T-helper 1 cell treated with Interleukin-12 subunit alpha and Interleukin-12 subunit beta and Interleukin-4 antibody, amounts not matched to agents 30 ng/mL and 1 ng/mL, for 36 hours (primary cell): ENCODE measurements at regions not wholly inside any gene's neighbourhood (a gene's known extent, or its start where the extent isn't known, plus 50 kb on each side); places are given as distances from the start of the nearest gene placed in this dataset.
"Not testable (repeated sequence)": the region's sequence is repeated elsewhere in the genome, so short reads cannot be mapped to it uniquely, and the experiment has no call there.

Experiments used
- intact Hi-C: fragments of 100-400 bp; cut with micrococcal nuclease; formaldehyde crosslinking; loops from one replicate; pipeline ENCODE4 v1.15.1; 2024

- intact Hi-C loops: no loop called here
Measured at GRCh38 chr3:66629150-66629981, 128.5 kb upstream of the LRIG1 start.

- intact Hi-C loops: no loop called here
Measured at GRCh38 chr3:66629982-66630368, 129.2 kb upstream of the LRIG1 start.

- intact Hi-C loops: no loop called here
Measured at GRCh38 chr3:66633402-66634381, 132.9 kb upstream of the LRIG1 start.

GRCh38 chr3:66638717-66639116 lies 137.9 kb upstream of the LRIG1 start:
- intact Hi-C loops: loop anchor here (5.0 kb wide), 1 partner anchor 221 kb away; no protein-coding TSS in a partner anchor

GRCh38 chr3:66639809-66640356 lies 139.1 kb upstream of the LRIG1 start:
- intact Hi-C loops: loop anchor here (5.0 kb wide), 1 partner anchor 223 kb away; no protein-coding TSS in a partner anchor

- intact Hi-C loops: no loop called here
Measured at GRCh38 chr3:66642019-66642418, 141.2 kb upstream of the LRIG1 start.

- intact Hi-C loops: no loop called here
Measured at GRCh38 chr3:66642484-66642883, 141.7 kb upstream of the LRIG1 start.

- intact Hi-C loops: no loop called here
Measured at GRCh38 chr3:66644549-66644948, 143.7 kb upstream of the LRIG1 start.

GRCh38 chr3:66648975-66649374 lies 148.2 kb upstream of the LRIG1 start:
- intact Hi-C loops: no loop called here

- intact Hi-C loops: not testable (repeated sequence)
Measured at GRCh38 chr3:66651520-66651919, 150.7 kb upstream of the LRIG1 start.

GRCh38 chr3:66652100-66652499 lies 151.3 kb upstream of the LRIG1 start:
- intact Hi-C loops: not testable (repeated sequence)

GRCh38 chr3:66655044-66655443 lies 154.2 kb upstream of the LRIG1 start:
- intact Hi-C loops: no loop called here

GRCh38 chr3:66655671-66656070 lies 154.8 kb upstream of the LRIG1 start:
- intact Hi-C loops: no loop called here

GRCh38 chr3:66656609-66657008 lies 155.8 kb upstream of the LRIG1 start:
- intact Hi-C loops: no loop called here

- intact Hi-C loops: no loop called here
Measured at GRCh38 chr3:66659056-66659455, 158.2 kb upstream of the LRIG1 start.

- intact Hi-C loops: no loop called here
Measured at GRCh38 chr3:66661628-66662027, 160.8 kb upstream of the LRIG1 start.

GRCh38 chr3:66662894-66663293 lies 162.1 kb upstream of the LRIG1 start:
- intact Hi-C loops: no loop called here

GRCh38 chr3:66665021-66665695 lies 164.3 kb upstream of the LRIG1 start:
- intact Hi-C loops: no loop called here

- intact Hi-C loops: no loop called here
Measured at GRCh38 chr3:66666362-66666761, 165.5 kb upstream of the LRIG1 start.

- intact Hi-C loops: no loop called here
Measured at GRCh38 chr3:66667263-66667662, 166.4 kb upstream of the LRIG1 start.

GRCh38 chr3:66671291-66671690 lies 170.5 kb upstream of the LRIG1 start:
- intact Hi-C loops: no loop called here
